BJ (cell line): ENCODE measurements at regions not wholly inside any gene's neighbourhood (a gene's known extent, or its start where the extent isn't known, plus 50 kb on each side); places are given as distances from the start of the nearest gene placed in this dataset.

Experiments used
- CTCF ChIA-PET: fragments of 350-600 bp; formaldehyde crosslinking; extraction: SDS; loops from one replicate; lab custom pipeline; 2021; ENCODE audit warnings: antibody characterized with exemption, inconsistent platforms; lab: Yijun Ruan, JAX
- POLR2A ChIA-PET: fragments of 300-600 bp; sonication (Branson Sonifier 250); formaldehyde crosslinking; extraction: SDS; loops from one replicate; lab custom pipeline; 2021; ENCODE audit warnings: antibody characterized with exemption; lab: Charles Lee
- DNase-seq: peaks from one replicate; pipeline ENCODE4 v3.0.0-alpha.2; 2011; ENCODE audit warnings: low read depth
- H3K27me3 ChIP-seq: 2 replicates; pipeline ENCODE4 v1.6.0; 2011; ENCODE audit warnings: low read length; ENCODE audit not compliant: control insufficient read depth, insufficient read depth
- H3K36me3 ChIP-seq: 2 replicates; pipeline ENCODE4 v1.5.1; 2011; ENCODE audit warnings: low read length; ENCODE audit not compliant: control insufficient read depth, insufficient read depth
- H3K4me3 ChIP-seq: 2 replicates; pipeline ENCODE4 v1.5.1; 2011; ENCODE audit warnings: low read depth, mild to moderate bottlenecking, control low read depth, low read length
- CTCF ChIP-seq: IDR thresholded peaks from 2 replicates; pipeline ENCODE4 v1.5.1; 2011; ENCODE audit warnings: low read depth, mild to moderate bottlenecking, control low read depth, inconsistent platforms, low read length, moderate library complexity; ENCODE audit not compliant: insufficient read depth

DNA sequence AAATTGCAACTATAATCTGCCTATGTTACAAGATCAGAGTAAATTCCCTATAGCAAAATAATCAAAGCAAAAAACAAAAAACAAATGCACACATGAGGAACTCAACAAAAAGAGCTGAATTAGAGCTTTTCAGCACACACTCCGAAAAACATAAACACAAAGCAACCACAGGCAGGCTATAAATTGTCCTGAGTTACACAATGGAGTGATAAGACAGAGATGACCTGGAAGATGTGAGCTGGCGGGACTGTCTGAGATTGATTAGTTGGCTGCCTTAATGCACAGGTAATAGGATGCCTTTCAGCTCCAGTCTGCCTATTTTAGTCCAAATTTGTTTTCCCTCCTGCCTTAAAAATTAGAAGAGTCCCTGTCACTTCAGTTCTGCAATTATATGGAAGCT lies 159.0 kb upstream of the FNDC3A start:
- POLR2A ChIA-PET = no interaction called here
- H3K27me3 ChIP-seq = no peaks in the 10 kb centered on the region
- no peak for TF ChIP-seq CTCF
- H3K4me3 ChIP-seq = no peak overlapping the region
- CTCF ChIA-PET = interaction anchor here (0.9 to 1.7 kb wide), 2 partner anchors 43 to 46 kb away, joined by 4 to 5 read pairs; no protein-coding TSS in a partner anchor
- DNase-seq = no peak
- H3K36me3 ChIP-seq = no peaks in the 10 kb centered on the region

GRCh38 chr13:48817166-48817802 lies 158.4 kb upstream of the FNDC3A start:
- TF ChIP-seq CTCF = no peak
- Histone ChIP-seq H3K27me3 (no peaks in the 10 kb centered on the region), H3K4me3 (no peak overlapping the region), H3K36me3 (no peaks in the 10 kb centered on the region)
- ChIA-PET POLR2A (no interaction called here), CTCF (interaction anchor here (0.9 to 1.7 kb wide), 3 partner anchors 44 to 49 kb away, joined by 3 to 5 read pairs (median 4); no protein-coding TSS in a partner anchor)
- no peak for DNase-seq

GRCh38 chr13:48818495-48819356 lies 157.0 kb upstream of the FNDC3A start:
- POLR2A ChIA-PET = interaction anchor here (0.5 to 0.6 kb wide), 2 partner anchors 36 to 179 kb away, joined by 3 to 4 read pairs; no protein-coding TSS in a partner anchor
- CTCF ChIA-PET = interaction anchor here (0.9 kb wide), 1 partner anchor 51 kb away, joined by 3 read pairs; no protein-coding TSS in a partner anchor
- Histone ChIP-seq H3K27me3 (no peaks in the 10 kb centered on the region), H3K4me3 (no peak overlapping the region), H3K36me3 (no peaks in the 10 kb centered on the region)
- no peak for TF ChIP-seq CTCF
- peak; percentile 97 for DNase-seq

- POLR2A ChIA-PET = interaction anchor here (0.5 kb wide), 1 partner anchor 14 kb away, joined by 8 read pairs; no protein-coding TSS in a partner anchor
- DNase-seq = peak; percentile 31
Observed at GRCh38 chr13:48819376-48819775, 156.3 kb upstream of the FNDC3A start.

More at GRCh38 chr13:48819376-48819775, 156.3 kb upstream of the FNDC3A start:
- no peak overlapping the region for H3K4me3 ChIP-seq
- H3K36me3 ChIP-seq = no peaks in the 10 kb centered on the region
- TF ChIP-seq CTCF = no peak
- CTCF ChIA-PET = no interaction called here
- H3K27me3 ChIP-seq = no peaks in the 10 kb centered on the region
